RWPE2 (cell line): ENCODE measurements at regions not wholly inside any gene's neighbourhood (a gene's known extent, or its start where the extent isn't known, plus 50 kb on each side); places are given as distances from the start of the nearest gene placed in this dataset.

Experiments
- ATAC-seq: fragments of 200-7000 bp; cut with Tn5 transposase; 3 replicates; pipeline ENCODE4 v1.9.1; 2021; ENCODE audit warnings: low read depth
- DNase-seq: peaks from one replicate; pipeline ENCODE4 v3.0.0-alpha.2; 2020; ENCODE audit warnings: low spot score
- H3K27ac ChIP-seq: fragments of 450-650 bp; 2 replicates; pipeline ENCODE4 v1.5.1; 2017; ENCODE audit warnings: mild to moderate bottlenecking; ENCODE audit not compliant: poor library complexity, severe bottlenecking
- H3K27me3 ChIP-seq: fragments of 250-450 bp; sonication (Bioruptor Pico); 2 replicates; pipeline ENCODE4 v1.5.1; 2021; ENCODE audit warnings: mild to moderate bottlenecking, moderate library complexity; ENCODE audit not compliant: insufficient read depth, poor library complexity, severe bottlenecking
- H3K36me3 ChIP-seq: fragments of 250-450 bp; sonication (Bioruptor Pico); 2 replicates; pipeline ENCODE4 v1.5.1; 2020; ENCODE audit warnings: low read depth, mild to moderate bottlenecking, moderate library complexity
- H3K4me1 ChIP-seq: fragments of 250-450 bp; sonication (Bioruptor Pico); 2 replicates; pipeline ENCODE4 v1.5.1; 2021; ENCODE audit warnings: mild to moderate bottlenecking, moderate library complexity; ENCODE audit not compliant: insufficient read depth, poor library complexity, severe bottlenecking
- H3K4me3 ChIP-seq: fragments of 250-450 bp; sonication (Bioruptor Pico); 2 replicates; pipeline ENCODE4 v1.5.1; 2021; ENCODE audit warnings: mild to moderate bottlenecking, moderate library complexity; ENCODE audit not compliant: severe bottlenecking
- H3K9me3 ChIP-seq: fragments of 250-450 bp; sonication (Bioruptor Pico); 2 replicates; pipeline ENCODE4 v1.5.1; 2021; ENCODE audit warnings: mild to moderate bottlenecking, moderate library complexity; ENCODE audit not compliant: severe bottlenecking
- CTCF ChIP-seq: fragments of 450-650 bp; IDR thresholded peaks from one replicate; pipeline ENCODE4 v1.5.1; 2017; ENCODE audit warnings: mild to moderate bottlenecking, moderate library complexity; ENCODE audit not compliant: poor library complexity, severe bottlenecking

GRCh38 chr15:100810229-100810628 lies 69.4 kb upstream of the ALDH1A3 start:
- Histone ChIP-seq H3K27ac (no peak overlapping the region), H3K36me3 (no peaks in the 10 kb centered on the region), H3K4me3 (no peak overlapping the region), H3K27me3 (no peaks in the 10 kb centered on the region), H3K9me3 (peaks cover 10% of the 10 kb centered on the region), H3K4me1 (peaks cover 8% of the 10 kb centered on the region)
- no peak for TF ChIP-seq CTCF
- ATAC-seq (no peak), DNase-seq (no peak)

GRCh38 chr15:100810831-100811230 lies 68.8 kb upstream of the ALDH1A3 start:
- H3K36me3 ChIP-seq: peaks cover 5% of the 10 kb centered on the region; the same call in 1 of the 2 replicates
- peaks cover 8% of the 10 kb centered on the region for H3K4me1 ChIP-seq
- no peaks in the 10 kb centered on the region for H3K27me3 ChIP-seq
- H3K9me3 ChIP-seq: peaks cover 16% of the 10 kb centered on the region
- H3K27ac ChIP-seq: no peak overlapping the region
- H3K4me3 ChIP-seq: no peak overlapping the region
- TF ChIP-seq CTCF: no peak
- DNase-seq: no peak
- no peak for ATAC-seq

- Histone ChIP-seq H3K9me3 (peaks cover 19% of the 10 kb centered on the region), H3K27me3 (no peaks in the 10 kb centered on the region), H3K27ac (no peak overlapping the region), H3K4me3 (no peak overlapping the region), H3K36me3 (peaks cover 5% of the 10 kb centered on the region; the same call in 1 of the 2 replicates), H3K4me1 (peaks cover 5% of the 10 kb centered on the region)
- ATAC-seq (no peak), DNase-seq (no peak)
- TF ChIP-seq CTCF: no peak
These were observed 66.8 kb upstream of the ALDH1A3 start for GRCh38 chr15:100812802-100813201.

- Histone ChIP-seq H3K4me1 (no peaks in the 10 kb centered on the region), H3K27ac (no peak overlapping the region), H3K4me3 (no peak overlapping the region), H3K9me3 (peaks cover 21% of the 10 kb centered on the region), H3K36me3 (peaks cover 5% of the 10 kb centered on the region; the same call in 1 of the 2 replicates), H3K27me3 (no peaks in the 10 kb centered on the region)
- ATAC-seq (no peak), DNase-seq (no peak)
- TF ChIP-seq CTCF: no peak
These were observed 60.7 kb upstream of the ALDH1A3 start for GRCh38 chr15:100818927-100819326.

GRCh38 chr15:100820528-100820927 lies 59.1 kb upstream of the ALDH1A3 start:
- no peak overlapping the region for H3K27ac ChIP-seq
- no peaks in the 10 kb centered on the region for H3K27me3 ChIP-seq
- TF ChIP-seq CTCF: no peak
- H3K4me3 ChIP-seq: no peak overlapping the region
- H3K4me1 ChIP-seq: no peaks in the 10 kb centered on the region
- ATAC-seq: no peak
- no peak for DNase-seq
- peaks cover 2% of the 10 kb centered on the region; the same call in 1 of the 2 replicates for H3K36me3 ChIP-seq
- H3K9me3 ChIP-seq: peaks cover 15% of the 10 kb centered on the region
